Mesothelial cell of epicardium (in vitro differentiated cells): ENCODE measurements at regions not wholly inside any gene's neighbourhood (a gene's known extent, or its start where the extent isn't known, plus 50 kb on each side); places are given as distances from the start of the nearest gene placed in this dataset.

Experiments
- DNase-seq, 2 experiments: peaks; one replicate each; pipeline ENCODE4 v3.0.0; 2021; ENCODE audit warnings: low spot score in 2 of 2; ENCODE audit not compliant: unreplicated experiment in 2 of 2
- H3K27ac Mint-ChIP-seq: 2 replicates; pipeline ENCODE4 v1.8.0; 2021; ENCODE audit warnings: mixed read lengths
- H3K27me3 Mint-ChIP-seq: 2 replicates; pipeline ENCODE4 v1.8.0; 2021; ENCODE audit warnings: low read depth, mixed read lengths
- H3K36me3 Mint-ChIP-seq: 2 replicates; pipeline ENCODE4 v1.8.0; 2021; ENCODE audit warnings: mixed read lengths
- H3K4me1 Mint-ChIP-seq: 2 replicates; pipeline ENCODE4 v1.8.0; 2021; ENCODE audit warnings: mixed read lengths
- H3K4me3 Mint-ChIP-seq: 2 replicates; pipeline ENCODE4 v1.8.0; 2021; ENCODE audit warnings: mild to moderate bottlenecking, moderate library complexity, mixed read lengths
- H3K9me3 Mint-ChIP-seq: 2 replicates; pipeline ENCODE4 v1.8.0; 2021; ENCODE audit warnings: mixed read lengths
- TF ChIP-seq, protein P1 (sequence below): fragments of 200-600 bp; sonication (generic); IDR thresholded peaks from one replicate; pipeline ENCODE4 v1.5.0; 2021; ENCODE audit warnings: antibody characterized with exemption; ENCODE audit not compliant: unreplicated experiment

DNA sequence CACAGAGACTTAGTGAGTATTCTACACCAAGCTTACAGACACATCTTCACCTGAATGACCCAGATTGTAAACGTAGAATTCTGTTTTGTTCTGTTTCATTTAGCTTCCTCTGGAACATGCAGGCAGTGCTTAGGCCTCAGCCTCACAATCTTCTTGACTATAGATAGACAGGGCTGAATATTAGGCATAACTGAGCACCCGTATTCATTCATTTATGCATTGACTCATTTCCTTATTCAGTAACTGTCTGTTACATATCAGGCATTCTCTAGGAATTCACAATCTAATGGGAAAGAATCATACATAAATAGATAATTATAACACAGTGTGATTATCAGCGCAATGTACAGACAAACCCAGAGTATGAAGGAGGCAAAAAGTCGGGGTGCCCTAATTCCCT lies 124.9 kb upstream of the ETAA1 start:
- TF ChIP-seq, protein P1, sequence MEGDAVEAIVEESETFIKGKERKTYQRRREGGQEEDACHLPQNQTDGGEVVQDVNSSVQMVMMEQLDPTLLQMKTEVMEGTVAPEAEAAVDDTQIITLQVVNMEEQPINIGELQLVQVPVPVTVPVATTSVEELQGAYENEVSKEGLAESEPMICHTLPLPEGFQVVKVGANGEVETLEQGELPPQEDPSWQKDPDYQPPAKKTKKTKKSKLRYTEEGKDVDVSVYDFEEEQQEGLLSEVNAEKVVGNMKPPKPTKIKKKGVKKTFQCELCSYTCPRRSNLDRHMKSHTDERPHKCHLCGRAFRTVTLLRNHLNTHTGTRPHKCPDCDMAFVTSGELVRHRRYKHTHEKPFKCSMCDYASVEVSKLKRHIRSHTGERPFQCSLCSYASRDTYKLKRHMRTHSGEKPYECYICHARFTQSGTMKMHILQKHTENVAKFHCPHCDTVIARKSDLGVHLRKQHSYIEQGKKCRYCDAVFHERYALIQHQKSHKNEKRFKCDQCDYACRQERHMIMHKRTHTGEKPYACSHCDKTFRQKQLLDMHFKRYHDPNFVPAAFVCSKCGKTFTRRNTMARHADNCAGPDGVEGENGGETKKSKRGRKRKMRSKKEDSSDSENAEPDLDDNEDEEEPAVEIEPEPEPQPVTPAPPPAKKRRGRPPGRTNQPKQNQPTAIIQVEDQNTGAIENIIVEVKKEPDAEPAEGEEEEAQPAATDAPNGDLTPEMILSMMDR, result no peak
- no peak for DNase-seq
- no peaks in the 10 kb centered on the region for H3K36me3 Mint-ChIP-seq
- H3K4me1 Mint-ChIP-seq, result peaks cover 7% of the 10 kb centered on the region
- no peaks in the 10 kb centered on the region for H3K9me3 Mint-ChIP-seq
- H3K4me3 Mint-ChIP-seq, result no peak overlapping the region
- no peaks in the 10 kb centered on the region for H3K27me3 Mint-ChIP-seq
- H3K27ac Mint-ChIP-seq, result no peak overlapping the region

- no peaks in the 10 kb centered on the region for H3K36me3 Mint-ChIP-seq
- H3K27me3 Mint-ChIP-seq, result no peaks in the 10 kb centered on the region
- H3K9me3 Mint-ChIP-seq, result no peaks in the 10 kb centered on the region
- TF ChIP-seq, protein P1, result no peak
- H3K4me3 Mint-ChIP-seq, result no peak overlapping the region
- H3K4me1 Mint-ChIP-seq, result peaks cover 7% of the 10 kb centered on the region
- no peak for DNase-seq
- no peak overlapping the region for H3K27ac Mint-ChIP-seq
These were observed 119.7 kb upstream of the ETAA1 start for GRCh38 chr2:67277450-67277849.

GRCh38 chr2:67281101-67281500 lies 116.0 kb upstream of the ETAA1 start:
- Mint-ChIP-seq H3K27ac (no peak overlapping the region), H3K4me3 (no peak overlapping the region), H3K36me3 (no peaks in the 10 kb centered on the region), H3K4me1 (peaks cover 3% of the 10 kb centered on the region), H3K27me3 (no peaks in the 10 kb centered on the region), H3K9me3 (no peaks in the 10 kb centered on the region)
- no peak for DNase-seq
- TF ChIP-seq, protein P1, result no peak

- TF ChIP-seq, protein P1, result no peak
- H3K4me1 Mint-ChIP-seq, result peaks cover 11% of the 10 kb centered on the region
These were observed 113.5 kb upstream of the ETAA1 start for GRCh38 chr2:67283641-67284040.

GRCh38 chr2:67286981-67287759 lies 110.0 kb upstream of the ETAA1 start:
- no peaks in the 10 kb centered on the region for H3K27me3 Mint-ChIP-seq
- no peak for DNase-seq
- TF ChIP-seq, protein P1, result no peak
- no peaks in the 10 kb centered on the region for H3K36me3 Mint-ChIP-seq
- H3K27ac Mint-ChIP-seq, result no peak overlapping the region
- no peak overlapping the region for H3K4me3 Mint-ChIP-seq
- H3K4me1 Mint-ChIP-seq, result peaks cover 25% of the 10 kb centered on the region
- peaks cover 8% of the 10 kb centered on the region for H3K9me3 Mint-ChIP-seq

More at GRCh38 chr2:67283641-67284040, 113.5 kb upstream of the ETAA1 start:
- no peak for DNase-seq
- no peaks in the 10 kb centered on the region for H3K9me3 Mint-ChIP-seq
- no peaks in the 10 kb centered on the region for H3K27me3 Mint-ChIP-seq
- H3K4me3 Mint-ChIP-seq, result no peak overlapping the region
- no peak overlapping the region for H3K27ac Mint-ChIP-seq
- no peaks in the 10 kb centered on the region for H3K36me3 Mint-ChIP-seq
